Astrocyte (in vitro differentiated cells and primary cell): ENCODE measurements at regions not wholly inside any gene's neighbourhood (a gene's known extent, or its start where the extent isn't known, plus 50 kb on each side); places are given as distances from the start of the nearest gene placed in this dataset.

Experiments
- EZH2 ChIP-seq: IDR thresholded peaks from 2 replicates; pipeline ENCODE4 v1.6.1; 2012; ENCODE audit warnings: mild to moderate bottlenecking, low read length, inconsistent platforms; ENCODE audit not compliant: insufficient read depth
- TF ChIP-seq, protein P1 (sequence below): IDR thresholded peaks from 2 replicates; pipeline ENCODE4 v1.5.1; 2011; ENCODE audit warnings: low read depth, mild to moderate bottlenecking, inconsistent platforms, low read length, moderate library complexity; ENCODE audit not compliant: insufficient read depth

DNA sequence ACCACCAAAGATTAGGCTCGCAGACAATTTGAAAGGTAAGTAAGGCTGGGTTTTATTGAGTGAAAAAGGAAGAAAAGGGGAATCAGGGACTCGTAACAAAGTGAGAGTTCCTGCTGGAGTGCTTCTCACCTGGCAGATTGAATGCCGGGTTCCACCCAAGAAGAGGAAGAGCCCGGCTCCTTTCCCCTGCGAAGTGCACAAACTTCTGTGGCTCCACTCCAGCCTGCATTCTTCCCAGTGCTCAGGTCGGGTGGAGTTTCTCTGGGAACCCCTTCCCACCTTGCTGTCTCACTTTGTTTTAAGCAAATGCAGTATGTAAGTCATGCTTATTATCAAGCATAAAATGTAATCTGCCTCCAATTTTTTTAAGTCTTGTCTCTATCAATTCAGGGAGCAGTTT lies 87.1 kb upstream of the TMEM106B start:
- TF ChIP-seq EZH2, result no peak
- TF ChIP-seq, protein P1, sequence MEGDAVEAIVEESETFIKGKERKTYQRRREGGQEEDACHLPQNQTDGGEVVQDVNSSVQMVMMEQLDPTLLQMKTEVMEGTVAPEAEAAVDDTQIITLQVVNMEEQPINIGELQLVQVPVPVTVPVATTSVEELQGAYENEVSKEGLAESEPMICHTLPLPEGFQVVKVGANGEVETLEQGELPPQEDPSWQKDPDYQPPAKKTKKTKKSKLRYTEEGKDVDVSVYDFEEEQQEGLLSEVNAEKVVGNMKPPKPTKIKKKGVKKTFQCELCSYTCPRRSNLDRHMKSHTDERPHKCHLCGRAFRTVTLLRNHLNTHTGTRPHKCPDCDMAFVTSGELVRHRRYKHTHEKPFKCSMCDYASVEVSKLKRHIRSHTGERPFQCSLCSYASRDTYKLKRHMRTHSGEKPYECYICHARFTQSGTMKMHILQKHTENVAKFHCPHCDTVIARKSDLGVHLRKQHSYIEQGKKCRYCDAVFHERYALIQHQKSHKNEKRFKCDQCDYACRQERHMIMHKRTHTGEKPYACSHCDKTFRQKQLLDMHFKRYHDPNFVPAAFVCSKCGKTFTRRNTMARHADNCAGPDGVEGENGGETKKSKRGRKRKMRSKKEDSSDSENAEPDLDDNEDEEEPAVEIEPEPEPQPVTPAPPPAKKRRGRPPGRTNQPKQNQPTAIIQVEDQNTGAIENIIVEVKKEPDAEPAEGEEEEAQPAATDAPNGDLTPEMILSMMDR, result no peak
